ENCODE measurements at regions not wholly inside any gene's neighbourhood (a gene's known extent, or its start where the extent isn't known, plus 50 kb on each side); places are given as distances from the start of the nearest gene placed in this dataset.

- no peaks in the 10 kb centered on the region for H3K27me3 ChIP-seq (ENCODE audit: control insufficient read depth, insufficient read depth, low read length)
- H3K27ac ChIP-seq (ENCODE audit: low read depth in 2 of 2, low read length in 2 of 2), result no peak overlapping the region
- H3K9me3 ChIP-seq (ENCODE audit: control insufficient read depth in 2 of 3, insufficient read depth in 1 of 3, low read length in 3 of 3), result no peaks in the 10 kb centered on the region
- H3K4me3 ChIP-seq (ENCODE audit: low read length in 3 of 3), result no peak overlapping the region
- TF ChIP-seq, protein P1, sequence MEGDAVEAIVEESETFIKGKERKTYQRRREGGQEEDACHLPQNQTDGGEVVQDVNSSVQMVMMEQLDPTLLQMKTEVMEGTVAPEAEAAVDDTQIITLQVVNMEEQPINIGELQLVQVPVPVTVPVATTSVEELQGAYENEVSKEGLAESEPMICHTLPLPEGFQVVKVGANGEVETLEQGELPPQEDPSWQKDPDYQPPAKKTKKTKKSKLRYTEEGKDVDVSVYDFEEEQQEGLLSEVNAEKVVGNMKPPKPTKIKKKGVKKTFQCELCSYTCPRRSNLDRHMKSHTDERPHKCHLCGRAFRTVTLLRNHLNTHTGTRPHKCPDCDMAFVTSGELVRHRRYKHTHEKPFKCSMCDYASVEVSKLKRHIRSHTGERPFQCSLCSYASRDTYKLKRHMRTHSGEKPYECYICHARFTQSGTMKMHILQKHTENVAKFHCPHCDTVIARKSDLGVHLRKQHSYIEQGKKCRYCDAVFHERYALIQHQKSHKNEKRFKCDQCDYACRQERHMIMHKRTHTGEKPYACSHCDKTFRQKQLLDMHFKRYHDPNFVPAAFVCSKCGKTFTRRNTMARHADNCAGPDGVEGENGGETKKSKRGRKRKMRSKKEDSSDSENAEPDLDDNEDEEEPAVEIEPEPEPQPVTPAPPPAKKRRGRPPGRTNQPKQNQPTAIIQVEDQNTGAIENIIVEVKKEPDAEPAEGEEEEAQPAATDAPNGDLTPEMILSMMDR (IDR thresholded peaks at IDR 0.05; ENCODE audit: borderline replicate concordance, extremely low read depth, insufficient read depth), result no peak
- H3K4me1 ChIP-seq (ENCODE audit: control insufficient read depth in 2 of 3, insufficient read depth in 2 of 3, low read depth in 1 of 3, low read length in 3 of 3), result peaks cover 0 to 6% (median 0%) of the 10 kb centered on the region in 3 donors
- no peak overlapping the region for H3K9ac ChIP-seq (ENCODE audit: low read length in 3 of 3)
- FAIRE-seq (no peak), DNase-seq (peak in 2 of 5 donors; percentile 41 to 59)
- no peaks in the 10 kb centered on the region for H3K36me3 ChIP-seq (ENCODE audit: control insufficient read depth in 2 of 3, insufficient read depth in 3 of 3, low read length in 3 of 3)
- intact Hi-C loops (cut with DNase I), result no loop called here
Observed at GRCh38 chr7:16066805-16067459, 354.4 kb downstream of the CRPPA start.

GRCh38 chr7:16065939-16066338, 355.4 kb downstream of the CRPPA start:
- no peak for DNase-seq
- TF ChIP-seq, protein P1 (IDR thresholded peaks at IDR 0.05; ENCODE audit: borderline replicate concordance, extremely low read depth, insufficient read depth), result no peak
- Histone ChIP-seq H3K27me3 (ENCODE audit: control insufficient read depth, insufficient read depth, low read length) (no peaks in the 10 kb centered on the region), H3K4me3 (ENCODE audit: low read length in 3 of 3) (no peak overlapping the region), H3K36me3 (ENCODE audit: control insufficient read depth in 2 of 3, insufficient read depth in 3 of 3, low read length in 3 of 3) (no peaks in the 10 kb centered on the region), H3K27ac (ENCODE audit: low read depth in 2 of 2, low read length in 2 of 2) (no peak overlapping the region), H3K9me3 (ENCODE audit: control insufficient read depth in 2 of 3, insufficient read depth in 1 of 3, low read length in 3 of 3) (no peaks in the 10 kb centered on the region), H3K4me1 (ENCODE audit: control insufficient read depth in 2 of 3, insufficient read depth in 2 of 3, low read depth in 1 of 3, low read length in 3 of 3) (peaks cover 0 to 7% (median 0%) of the 10 kb centered on the region in 3 donors), H3K9ac (ENCODE audit: low read length in 3 of 3) (no peak overlapping the region)
- intact Hi-C loops (cut with DNase I), result no loop called here
- FAIRE-seq, result peak; percentile 35

GRCh38 chr7:16063716-16064675, 357.3 kb downstream of the CRPPA start:
- Histone ChIP-seq H3K27me3 (ENCODE audit: control insufficient read depth, insufficient read depth, low read length) (no peaks in the 10 kb centered on the region), H3K9ac (ENCODE audit: low read length in 3 of 3) (no peak overlapping the region), H3K27ac (ENCODE audit: low read depth in 2 of 2, low read length in 2 of 2) (no peak overlapping the region), H3K36me3 (ENCODE audit: control insufficient read depth in 2 of 3, insufficient read depth in 3 of 3, low read length in 3 of 3) (no peaks in the 10 kb centered on the region), H3K4me3 (ENCODE audit: low read length in 3 of 3) (peak overlapping the region in 2 of 3 donors; percentile 11 to 28), H3K4me1 (ENCODE audit: control insufficient read depth in 2 of 3, insufficient read depth in 2 of 3, low read depth in 1 of 3, low read length in 3 of 3) (peaks cover 0 to 7% (median 0%) of the 10 kb centered on the region in 3 donors), H3K9me3 (ENCODE audit: control insufficient read depth in 2 of 3, insufficient read depth in 1 of 3, low read length in 3 of 3) (no peaks in the 10 kb centered on the region)
- intact Hi-C loops (cut with DNase I), result no loop called here
- DNase-seq (peak in 4 of 5 donors; percentile 54 to 84 (median 60)), FAIRE-seq (no peak)
- TF ChIP-seq, protein P1 (IDR thresholded peaks at IDR 0.05; ENCODE audit: borderline replicate concordance, extremely low read depth, insufficient read depth), result no peak

Data from kidney (tissue), 13 donors.